Omental fat pad (tissue), 3 donors: ENCODE measurements at regions not wholly inside any gene's neighbourhood (a gene's known extent, or its start where the extent isn't known, plus 50 kb on each side); places are given as distances from the start of the nearest gene placed in this dataset.
"Not testable (repeated sequence)": the region's sequence is repeated elsewhere in the genome, so short reads cannot be mapped to it uniquely, and the experiment has no call there.

ENCODE experiments used
- ATAC-seq: fragments of 150-250 bp; one replicate; pipeline ENCODE4 v1.9.1; 2016; ENCODE audit warnings: mild to moderate bottlenecking, moderate library complexity; ENCODE audit not compliant: low FRiP score
- DNase-seq: peaks from one replicate; pipeline ENCODE4 v3.0.0-alpha.2; 2019; ENCODE audit warnings: low spot score
- CTCF ChIP-seq, 3 donors: fragments of 450-650 bp; IDR thresholded peaks; one replicate each; pipeline ENCODE4 v1.5.1; 2016 to 2017; ENCODE audit warnings: antibody characterized with exemption in 3 of 3, mild to moderate bottlenecking in 3 of 3, moderate library complexity in 2 of 3

GRCh38 chr6:73943411-73943810, 247.4 kb downstream of the CD109 start:
- no peak for TF ChIP-seq CTCF (IDR thresholded peaks at IDR 0.05)
- DNase-seq: no peak

GRCh38 chr6:73942592-73943186, 246.7 kb downstream of the CD109 start:
- DNase-seq: no peak
- TF ChIP-seq CTCF (IDR thresholded peaks at IDR 0.05): no peak
- ATAC-seq: no peak

More at GRCh38 chr6:73943411-73943810, 247.4 kb downstream of the CD109 start:
- ATAC-seq: no peak

GRCh38 chr6:73941892-73942291, 245.9 kb downstream of the CD109 start:
- ATAC-seq (no peak), DNase-seq (no peak)
- TF ChIP-seq CTCF (IDR thresholded peaks at IDR 0.05): no peak

- no peak for ATAC-seq
- TF ChIP-seq CTCF (IDR thresholded peaks at IDR 0.05): no peak
Observed at GRCh38 chr6:73937805-73938204, 241.8 kb downstream of the CD109 start.

GRCh38 chr6:73932866-73933265, 236.9 kb downstream of the CD109 start:
- no peak for ATAC-seq
- no peak for TF ChIP-seq CTCF (IDR thresholded peaks at IDR 0.05)
- no peak for DNase-seq

More at GRCh38 chr6:73937805-73938204, 241.8 kb downstream of the CD109 start:
- DNase-seq: no peak

- TF ChIP-seq CTCF (IDR thresholded peaks at IDR 0.05): no peak
- no peak for ATAC-seq
- DNase-seq: no peak
Observed at GRCh38 chr6:73929405-73929804, 233.4 kb downstream of the CD109 start.

- ATAC-seq (no peak), DNase-seq (no peak)
- no peak for TF ChIP-seq CTCF (IDR thresholded peaks at IDR 0.05)
Observed at GRCh38 chr6:73927421-73927820, 231.4 kb downstream of the CD109 start.

GRCh38 chr6:73925703-73926102, 229.7 kb downstream of the CD109 start:
- ATAC-seq, DNase-seq: not testable (repeated sequence)
